Sigmoid colon (tissue), 4 donors: ENCODE measurements at regions not wholly inside any gene's neighbourhood (a gene's known extent, or its start where the extent isn't known, plus 50 kb on each side); places are given as distances from the start of the nearest gene placed in this dataset.

ENCODE experiments used
- POLR2A ChIP-seq, 2 donors: fragments of 450-650 bp; IDR thresholded peaks; one replicate each; pipeline ENCODE4 v1.6.1; 2016; ENCODE audit warnings: antibody characterized with exemption in 2 of 2, mild to moderate bottlenecking in 2 of 2, moderate library complexity in 2 of 2
- POLR2AphosphoS5 ChIP-seq, 4 donors: sonication (generic); formaldehyde crosslinking; IDR thresholded peaks; one replicate each; pipeline ENCODE4 v1.6.1; 2017; ENCODE audit warnings: antibody characterized with exemption in 4 of 4
- TF ChIP-seq, protein P1 (sequence below), 4 experiments: fragments of 450-650 bp in 3 of 4; fragments of 200-600 bp in 1 of 4; IDR thresholded peaks; one replicate each; pipeline ENCODE4 v1.5.1; 2016 to 2019; ENCODE audit warnings: antibody characterized with exemption in 4 of 4, mild to moderate bottlenecking in 3 of 4, moderate library complexity in 2 of 4

DNA sequence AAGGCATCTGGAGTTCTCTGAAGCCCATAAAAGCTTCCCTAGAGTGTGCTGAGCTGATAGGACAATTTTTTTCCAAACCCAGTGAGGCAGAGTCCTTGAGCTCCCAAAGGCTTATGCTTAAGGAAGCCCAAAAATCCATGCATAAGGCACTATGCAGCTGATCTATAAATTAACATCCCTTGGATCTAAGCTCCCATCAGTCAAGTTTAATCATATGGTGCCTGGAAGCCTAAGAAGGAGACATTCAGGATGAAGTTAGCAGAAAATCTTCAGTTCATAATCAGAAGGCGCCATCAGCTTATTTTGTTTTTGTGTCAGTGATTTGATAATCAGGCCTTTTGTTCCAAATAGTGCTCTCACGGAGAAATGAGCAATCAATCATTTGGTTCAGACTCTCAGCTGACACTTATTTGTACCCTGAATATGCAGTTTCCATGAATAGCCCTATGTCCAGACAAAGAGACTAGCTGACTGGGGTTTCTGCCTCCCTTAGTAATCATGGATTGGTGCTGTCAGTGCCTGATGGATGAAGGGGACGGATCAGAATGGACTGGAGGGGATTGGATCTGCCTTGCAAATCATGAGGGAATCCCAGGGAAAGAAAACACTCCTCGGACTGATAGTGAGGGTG, 464.8 kb upstream of the RGPD4 start:
- TF ChIP-seq, protein P1, sequence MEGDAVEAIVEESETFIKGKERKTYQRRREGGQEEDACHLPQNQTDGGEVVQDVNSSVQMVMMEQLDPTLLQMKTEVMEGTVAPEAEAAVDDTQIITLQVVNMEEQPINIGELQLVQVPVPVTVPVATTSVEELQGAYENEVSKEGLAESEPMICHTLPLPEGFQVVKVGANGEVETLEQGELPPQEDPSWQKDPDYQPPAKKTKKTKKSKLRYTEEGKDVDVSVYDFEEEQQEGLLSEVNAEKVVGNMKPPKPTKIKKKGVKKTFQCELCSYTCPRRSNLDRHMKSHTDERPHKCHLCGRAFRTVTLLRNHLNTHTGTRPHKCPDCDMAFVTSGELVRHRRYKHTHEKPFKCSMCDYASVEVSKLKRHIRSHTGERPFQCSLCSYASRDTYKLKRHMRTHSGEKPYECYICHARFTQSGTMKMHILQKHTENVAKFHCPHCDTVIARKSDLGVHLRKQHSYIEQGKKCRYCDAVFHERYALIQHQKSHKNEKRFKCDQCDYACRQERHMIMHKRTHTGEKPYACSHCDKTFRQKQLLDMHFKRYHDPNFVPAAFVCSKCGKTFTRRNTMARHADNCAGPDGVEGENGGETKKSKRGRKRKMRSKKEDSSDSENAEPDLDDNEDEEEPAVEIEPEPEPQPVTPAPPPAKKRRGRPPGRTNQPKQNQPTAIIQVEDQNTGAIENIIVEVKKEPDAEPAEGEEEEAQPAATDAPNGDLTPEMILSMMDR (IDR thresholded peaks at IDR 0.05), result no peak
- TF ChIP-seq POLR2AphosphoS5 (IDR thresholded peaks at IDR 0.05), result no peak
- no peak for TF ChIP-seq POLR2A (IDR thresholded peaks at IDR 0.05)
